Upper lobe of left lung (tissue), 4 donors: ENCODE measurements at regions not wholly inside any gene's neighbourhood (a gene's known extent, or its start where the extent isn't known, plus 50 kb on each side); places are given as distances from the start of the nearest gene placed in this dataset.

Experiments used
- POLR2A ChIP-seq, 4 donors: fragments of 450-650 bp; IDR thresholded peaks; one replicate each; pipeline ENCODE4 v1.5.1; 2016 to 2017; ENCODE audit warnings: antibody characterized with exemption in 4 of 4, mild to moderate bottlenecking in 2 of 4
- TF ChIP-seq, protein P1 (sequence below), 6 experiments: fragments of 450-650 bp in 4 of 6; fragments of 200-600 bp in 2 of 6; sonication (generic) in 2 of 6; IDR thresholded peaks; one replicate each; pipeline ENCODE4 v1.5.1; 2016 to 2019; ENCODE audit warnings: antibody characterized with exemption in 6 of 6

GRCh38 chr3:923161-923910 is 169.5 kb upstream of the CNTN6 start:
- TF ChIP-seq, protein P1, sequence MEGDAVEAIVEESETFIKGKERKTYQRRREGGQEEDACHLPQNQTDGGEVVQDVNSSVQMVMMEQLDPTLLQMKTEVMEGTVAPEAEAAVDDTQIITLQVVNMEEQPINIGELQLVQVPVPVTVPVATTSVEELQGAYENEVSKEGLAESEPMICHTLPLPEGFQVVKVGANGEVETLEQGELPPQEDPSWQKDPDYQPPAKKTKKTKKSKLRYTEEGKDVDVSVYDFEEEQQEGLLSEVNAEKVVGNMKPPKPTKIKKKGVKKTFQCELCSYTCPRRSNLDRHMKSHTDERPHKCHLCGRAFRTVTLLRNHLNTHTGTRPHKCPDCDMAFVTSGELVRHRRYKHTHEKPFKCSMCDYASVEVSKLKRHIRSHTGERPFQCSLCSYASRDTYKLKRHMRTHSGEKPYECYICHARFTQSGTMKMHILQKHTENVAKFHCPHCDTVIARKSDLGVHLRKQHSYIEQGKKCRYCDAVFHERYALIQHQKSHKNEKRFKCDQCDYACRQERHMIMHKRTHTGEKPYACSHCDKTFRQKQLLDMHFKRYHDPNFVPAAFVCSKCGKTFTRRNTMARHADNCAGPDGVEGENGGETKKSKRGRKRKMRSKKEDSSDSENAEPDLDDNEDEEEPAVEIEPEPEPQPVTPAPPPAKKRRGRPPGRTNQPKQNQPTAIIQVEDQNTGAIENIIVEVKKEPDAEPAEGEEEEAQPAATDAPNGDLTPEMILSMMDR (IDR thresholded peaks at IDR 0.05): no peak
- TF ChIP-seq POLR2A (IDR thresholded peaks at IDR 0.05): no peak
